Activated CD8-positive, alpha-beta T cell treated with anti-CD3 and anti-CD28 coated beads for 36 hours (primary cell): ENCODE measurements at regions not wholly inside any gene's neighbourhood (a gene's known extent, or its start where the extent isn't known, plus 50 kb on each side); places are given as distances from the start of the nearest gene placed in this dataset.

Experiments
- ATAC-seq: fragments of 200-7000 bp; cut with Tn5 transposase; one replicate; pipeline ENCODE4 v1.10.0; 2021; ENCODE audit warnings: mild to moderate bottlenecking, moderate library complexity
- CTCF ChIA-PET: fragments of 350-600 bp; sonication (Branson Sonifier 250); formaldehyde crosslinking; loops from one replicate; lab custom pipeline; 2021; ENCODE audit warnings: antibody characterized with exemption; lab: Charles Lee
- POLR2A ChIA-PET: fragments of 350-600 bp; sonication (Branson Sonifier 250); formaldehyde crosslinking; loops from one replicate; lab custom pipeline; 2021; ENCODE audit warnings: antibody characterized with exemption; lab: Charles Lee
- DNase-seq: peaks from one replicate; pipeline ENCODE4 v3.0.0-alpha.2; 2020
- H3K27ac Mint-ChIP-seq: one replicate; pipeline ENCODE4 v1.8.0; 2021; ENCODE audit warnings: mild to moderate bottlenecking, mixed read lengths
- H3K27me3 Mint-ChIP-seq: one replicate; pipeline ENCODE4 v1.8.0; 2021; ENCODE audit warnings: mixed read lengths
- H3K36me3 Mint-ChIP-seq: one replicate; pipeline ENCODE4 v1.8.0; 2021; ENCODE audit warnings: low read depth, mixed read lengths
- H3K4me1 Mint-ChIP-seq: one replicate; pipeline ENCODE4 v1.8.0; 2021; ENCODE audit warnings: low read depth, mixed read lengths
- H3K4me3 Mint-ChIP-seq: one replicate; pipeline ENCODE4 v1.8.0; 2021; ENCODE audit warnings: mild to moderate bottlenecking, moderate library complexity, mixed read lengths
- H3K9me3 Mint-ChIP-seq: one replicate; pipeline ENCODE4 v1.8.0; 2021; ENCODE audit warnings: mixed read lengths
- CTCF ChIP-seq: fragments of 200-600 bp; IDR thresholded peaks from one replicate; pipeline ENCODE4 v1.8.0; 2022; ENCODE audit warnings: antibody characterized with exemption, mild to moderate bottlenecking
- intact Hi-C: fragments of 100-400 bp; cut with micrococcal nuclease; formaldehyde crosslinking; loops from one replicate; pipeline ENCODE4 v1.10.0; 2022

GRCh38 chr2:239462191-239462515 lies 61.3 kb upstream of the HDAC4 start:
- ChIA-PET CTCF (no interaction called here), POLR2A (no interaction called here)
- Mint-ChIP-seq H3K9me3 (no peaks in the 10 kb centered on the region), H3K4me1 (no peaks in the 10 kb centered on the region), H3K4me3 (no peak overlapping the region), H3K27me3 (no peaks in the 10 kb centered on the region), H3K36me3 (no peaks in the 10 kb centered on the region), H3K27ac (no peak overlapping the region)
- no peak for DNase-seq
- no peak for ATAC-seq
- intact Hi-C loops = no loop called here
- no peak for TF ChIP-seq CTCF

GRCh38 chr2:239461291-239462190 lies 60.7 kb upstream of the HDAC4 start:
- no peak overlapping the region for H3K27ac Mint-ChIP-seq
- no peak overlapping the region for H3K4me3 Mint-ChIP-seq
- CTCF ChIA-PET = no interaction called here
- ATAC-seq = no peak
- POLR2A ChIA-PET = no interaction called here
- H3K4me1 Mint-ChIP-seq = no peaks in the 10 kb centered on the region
- H3K9me3 Mint-ChIP-seq = no peaks in the 10 kb centered on the region
- intact Hi-C loops = no loop called here
- no peaks in the 10 kb centered on the region for H3K27me3 Mint-ChIP-seq
- DNase-seq = no peak
- no peaks in the 10 kb centered on the region for H3K36me3 Mint-ChIP-seq
- TF ChIP-seq CTCF = no peak

- no peaks in the 10 kb centered on the region for H3K9me3 Mint-ChIP-seq
- DNase-seq (no peak), ATAC-seq (no peak)
- CTCF ChIA-PET = no interaction called here
- H3K27me3 Mint-ChIP-seq = no peaks in the 10 kb centered on the region
- no peak for TF ChIP-seq CTCF
- intact Hi-C loops = no loop called here
- H3K27ac Mint-ChIP-seq = no peak overlapping the region
- H3K4me3 Mint-ChIP-seq = no peak overlapping the region
- no peaks in the 10 kb centered on the region for H3K4me1 Mint-ChIP-seq
- no peaks in the 10 kb centered on the region for H3K36me3 Mint-ChIP-seq
- POLR2A ChIA-PET = no interaction called here
Observed at GRCh38 chr2:239460780-239461179, 60.0 kb upstream of the HDAC4 start.

GRCh38 chr2:239459606-239460005 lies 58.8 kb upstream of the HDAC4 start:
- no peak for ATAC-seq
- POLR2A ChIA-PET = no interaction called here
- CTCF ChIA-PET = no interaction called here
- no peaks in the 10 kb centered on the region for H3K4me1 Mint-ChIP-seq
- no peaks in the 10 kb centered on the region for H3K27me3 Mint-ChIP-seq
- H3K9me3 Mint-ChIP-seq = no peaks in the 10 kb centered on the region
- no peak for TF ChIP-seq CTCF
- H3K36me3 Mint-ChIP-seq = no peaks in the 10 kb centered on the region
- no peak overlapping the region for H3K4me3 Mint-ChIP-seq
- no peak overlapping the region for H3K27ac Mint-ChIP-seq
- DNase-seq = no peak
- intact Hi-C loops = no loop called here

- no peaks in the 10 kb centered on the region for H3K9me3 Mint-ChIP-seq
- DNase-seq (no peak), ATAC-seq (no peak)
- CTCF ChIA-PET = no interaction called here
- H3K36me3 Mint-ChIP-seq = no peaks in the 10 kb centered on the region
- intact Hi-C loops = no loop called here
- H3K27me3 Mint-ChIP-seq = no peaks in the 10 kb centered on the region
- no peak for TF ChIP-seq CTCF
- POLR2A ChIA-PET = no interaction called here
- H3K4me1 Mint-ChIP-seq = no peaks in the 10 kb centered on the region
- no peak overlapping the region for H3K27ac Mint-ChIP-seq
- H3K4me3 Mint-ChIP-seq = no peak overlapping the region
Observed at GRCh38 chr2:239459056-239459455, 58.2 kb upstream of the HDAC4 start.
